Panc1 (cell line): ENCODE measurements at regions not wholly inside any gene's neighbourhood (a gene's known extent, or its start where the extent isn't known, plus 50 kb on each side); places are given as distances from the start of the nearest gene placed in this dataset.

Source experiments
- ATAC-seq: fragments of 200-7000 bp; cut with Tn5 transposase; 2 replicates; pipeline ENCODE4 v1.9.1; 2020; ENCODE audit warnings: mild to moderate bottlenecking, moderate library complexity
- BruUV-seq: library from RNA; stranded (reverse); fragments of 400-500 nt; replicated peaks from 2 replicates; lab custom pipeline; 2021; lab: Mats Ljungman, UMichigan
- CTCF ChIA-PET: fragments of 300-600 bp; sonication (Branson Sonifier 250); formaldehyde crosslinking; loops from one replicate; lab custom pipeline; 2022; ENCODE audit warnings: antibody characterized with exemption; lab: Charles Lee
- POLR2A ChIA-PET: fragments of 300-600 bp; sonication (Branson Sonifier 250); formaldehyde crosslinking; loops from one replicate; lab custom pipeline; 2022; ENCODE audit warnings: antibody characterized with exemption; lab: Charles Lee
- DNase-seq: peaks from one replicate; pipeline ENCODE4 v3.0.0-alpha.2; 2010; ENCODE audit warnings: low read depth, low spot score
- H3K27ac ChIP-seq: 2 replicates; pipeline ENCODE4 v1.5.1; 2011; ENCODE audit warnings: mild to moderate bottlenecking, low read length, inconsistent platforms
- H3K27me3 ChIP-seq: fragments of 200-500 bp; sonication (Bioruptor generic); 2 replicates; pipeline ENCODE4 v1.6.0; 2014; ENCODE audit warnings: low read length, inconsistent platforms; ENCODE audit not compliant: control insufficient read depth, insufficient read depth
- H3K36me3 ChIP-seq: fragments of 200-500 bp; sonication (Bioruptor generic); 2 replicates; pipeline ENCODE4 v1.5.1; 2014; ENCODE audit warnings: inconsistent platforms, mild to moderate bottlenecking, low read length, moderate library complexity; ENCODE audit not compliant: control insufficient read depth, insufficient read depth
- H3K4me1 ChIP-seq: 2 replicates; pipeline ENCODE4 v1.5.1; 2011; ENCODE audit warnings: inconsistent platforms, mild to moderate bottlenecking, low read length, moderate library complexity; ENCODE audit not compliant: control insufficient read depth, insufficient read depth
- H3K4me3 ChIP-seq, 2 experiments: 2 replicates each; pipeline ENCODE4 v1.5.1; 2011 to 2012; ENCODE audit warnings: low read depth in 2 of 2, low read length in 2 of 2, mild to moderate bottlenecking in 2 of 2, inconsistent platforms in 1 of 2, moderate library complexity in 1 of 2
- H3K9me3 ChIP-seq: fragments of 200-500 bp; sonication (Bioruptor generic); 2 replicates; pipeline ENCODE4 v1.5.1; 2014; ENCODE audit warnings: low read depth, mild to moderate bottlenecking, inconsistent platforms, low read length, moderate library complexity; ENCODE audit not compliant: control insufficient read depth, insufficient read depth
- POLR2AphosphoS5 ChIP-seq: IDR thresholded peaks from 2 replicates; pipeline ENCODE4 v1.6.1; 2012; ENCODE audit warnings: mild to moderate bottlenecking, low read depth, low read length, moderate library complexity
- SIN3A ChIP-seq: IDR thresholded peaks from 2 replicates; pipeline ENCODE4 v1.6.1; 2012; ENCODE audit warnings: low read depth, mild to moderate bottlenecking, low read length, moderate library complexity, borderline replicate concordance; ENCODE audit not compliant: insufficient read depth
- TCF7L2 ChIP-seq: IDR thresholded peaks from 2 replicates; pipeline ENCODE4 v1.6.1; 2011; ENCODE audit warnings: mild to moderate bottlenecking, low read depth, low read length, inconsistent platforms
- in situ Hi-C: cut with HindIII; loops from 2 replicates; pipeline ENCODE4 v1.10.0; 2016; ENCODE audit warnings: low sequenced_read_pairs, low pct_unique_long_range_greater_than_20kb
- intact Hi-C: fragments of 100-400 bp; cut with micrococcal nuclease; formaldehyde crosslinking; loops from one replicate; pipeline ENCODE4 v1.10.0; 2022; ENCODE audit not compliant: unreplicated experiment
- TF ChIP-seq, protein P1 (sequence below), 2 experiments: IDR thresholded peaks; 2 replicates each; pipeline ENCODE4 v1.6.1; 2011 to 2012; ENCODE audit warnings: low read depth in 2 of 2, control low read depth in 1 of 2, low read length in 1 of 2, mild to moderate bottlenecking in 1 of 2, moderate library complexity in 1 of 2; ENCODE audit not compliant: insufficient read depth in 1 of 2
- TF ChIP-seq, protein P2 (sequence below): fragments of 450-650 bp; IDR thresholded peaks from 2 replicates; pipeline ENCODE4 v1.5.1; 2017; ENCODE audit warnings: mild to moderate bottlenecking

DNA sequence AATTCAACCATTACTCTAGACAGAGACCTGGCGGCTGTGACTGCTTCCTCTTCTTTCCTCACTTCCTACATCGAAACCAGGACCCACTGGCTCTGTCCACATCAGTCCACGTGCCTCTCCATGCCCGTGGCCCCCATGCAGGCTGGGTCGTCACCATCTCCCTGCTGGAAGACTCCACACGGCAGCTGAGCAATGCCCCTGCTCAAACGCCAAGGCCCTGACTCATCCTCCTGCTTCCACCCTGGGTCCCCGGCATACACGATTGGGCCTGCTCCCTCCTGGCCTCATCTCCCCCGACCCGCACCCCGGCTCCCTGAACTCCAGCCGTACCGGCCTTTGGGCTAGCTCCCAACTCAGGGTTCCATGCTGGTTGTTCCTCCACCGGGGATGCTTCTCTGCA is 67.2 kb upstream of the IER5L start:
- no TSS peak for BruUV-seq
- POLR2A ChIA-PET: interaction anchor here (0.5 to 0.6 kb wide), 2 partner anchors 116 to 126 kb away, joined by 5 to 9 read pairs; no protein-coding TSS in a partner anchor
- H3K27ac ChIP-seq: no peak overlapping the region
- no peaks in the 10 kb centered on the region for H3K4me1 ChIP-seq
- in situ Hi-C loops: no loop called here
- no peak for DNase-seq
- H3K36me3 ChIP-seq: no peaks in the 10 kb centered on the region
- CTCF ChIA-PET: no interaction called here
- no peaks in the 10 kb centered on the region for H3K9me3 ChIP-seq
- no peak overlapping the region for H3K4me3 ChIP-seq
- TF ChIP-seq SIN3A (no peak), POLR2AphosphoS5 (no peak), TCF7L2 (no peak)
- TF ChIP-seq, protein P1, sequence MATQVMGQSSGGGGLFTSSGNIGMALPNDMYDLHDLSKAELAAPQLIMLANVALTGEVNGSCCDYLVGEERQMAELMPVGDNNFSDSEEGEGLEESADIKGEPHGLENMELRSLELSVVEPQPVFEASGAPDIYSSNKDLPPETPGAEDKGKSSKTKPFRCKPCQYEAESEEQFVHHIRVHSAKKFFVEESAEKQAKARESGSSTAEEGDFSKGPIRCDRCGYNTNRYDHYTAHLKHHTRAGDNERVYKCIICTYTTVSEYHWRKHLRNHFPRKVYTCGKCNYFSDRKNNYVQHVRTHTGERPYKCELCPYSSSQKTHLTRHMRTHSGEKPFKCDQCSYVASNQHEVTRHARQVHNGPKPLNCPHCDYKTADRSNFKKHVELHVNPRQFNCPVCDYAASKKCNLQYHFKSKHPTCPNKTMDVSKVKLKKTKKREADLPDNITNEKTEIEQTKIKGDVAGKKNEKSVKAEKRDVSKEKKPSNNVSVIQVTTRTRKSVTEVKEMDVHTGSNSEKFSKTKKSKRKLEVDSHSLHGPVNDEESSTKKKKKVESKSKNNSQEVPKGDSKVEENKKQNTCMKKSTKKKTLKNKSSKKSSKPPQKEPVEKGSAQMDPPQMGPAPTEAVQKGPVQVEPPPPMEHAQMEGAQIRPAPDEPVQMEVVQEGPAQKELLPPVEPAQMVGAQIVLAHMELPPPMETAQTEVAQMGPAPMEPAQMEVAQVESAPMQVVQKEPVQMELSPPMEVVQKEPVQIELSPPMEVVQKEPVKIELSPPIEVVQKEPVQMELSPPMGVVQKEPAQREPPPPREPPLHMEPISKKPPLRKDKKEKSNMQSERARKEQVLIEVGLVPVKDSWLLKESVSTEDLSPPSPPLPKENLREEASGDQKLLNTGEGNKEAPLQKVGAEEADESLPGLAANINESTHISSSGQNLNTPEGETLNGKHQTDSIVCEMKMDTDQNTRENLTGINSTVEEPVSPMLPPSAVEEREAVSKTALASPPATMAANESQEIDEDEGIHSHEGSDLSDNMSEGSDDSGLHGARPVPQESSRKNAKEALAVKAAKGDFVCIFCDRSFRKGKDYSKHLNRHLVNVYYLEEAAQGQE (IDR thresholded peaks at IDR 0.05; ENCODE audit: insufficient read depth in 1 of 2, low read depth in 2 of 2, low read length in 1 of 2): no peak
- TF ChIP-seq, protein P2, sequence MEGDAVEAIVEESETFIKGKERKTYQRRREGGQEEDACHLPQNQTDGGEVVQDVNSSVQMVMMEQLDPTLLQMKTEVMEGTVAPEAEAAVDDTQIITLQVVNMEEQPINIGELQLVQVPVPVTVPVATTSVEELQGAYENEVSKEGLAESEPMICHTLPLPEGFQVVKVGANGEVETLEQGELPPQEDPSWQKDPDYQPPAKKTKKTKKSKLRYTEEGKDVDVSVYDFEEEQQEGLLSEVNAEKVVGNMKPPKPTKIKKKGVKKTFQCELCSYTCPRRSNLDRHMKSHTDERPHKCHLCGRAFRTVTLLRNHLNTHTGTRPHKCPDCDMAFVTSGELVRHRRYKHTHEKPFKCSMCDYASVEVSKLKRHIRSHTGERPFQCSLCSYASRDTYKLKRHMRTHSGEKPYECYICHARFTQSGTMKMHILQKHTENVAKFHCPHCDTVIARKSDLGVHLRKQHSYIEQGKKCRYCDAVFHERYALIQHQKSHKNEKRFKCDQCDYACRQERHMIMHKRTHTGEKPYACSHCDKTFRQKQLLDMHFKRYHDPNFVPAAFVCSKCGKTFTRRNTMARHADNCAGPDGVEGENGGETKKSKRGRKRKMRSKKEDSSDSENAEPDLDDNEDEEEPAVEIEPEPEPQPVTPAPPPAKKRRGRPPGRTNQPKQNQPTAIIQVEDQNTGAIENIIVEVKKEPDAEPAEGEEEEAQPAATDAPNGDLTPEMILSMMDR: no peak
- intact Hi-C loops: no loop called here
- no peaks in the 10 kb centered on the region for H3K27me3 ChIP-seq
- ATAC-seq: no peak

DNA sequence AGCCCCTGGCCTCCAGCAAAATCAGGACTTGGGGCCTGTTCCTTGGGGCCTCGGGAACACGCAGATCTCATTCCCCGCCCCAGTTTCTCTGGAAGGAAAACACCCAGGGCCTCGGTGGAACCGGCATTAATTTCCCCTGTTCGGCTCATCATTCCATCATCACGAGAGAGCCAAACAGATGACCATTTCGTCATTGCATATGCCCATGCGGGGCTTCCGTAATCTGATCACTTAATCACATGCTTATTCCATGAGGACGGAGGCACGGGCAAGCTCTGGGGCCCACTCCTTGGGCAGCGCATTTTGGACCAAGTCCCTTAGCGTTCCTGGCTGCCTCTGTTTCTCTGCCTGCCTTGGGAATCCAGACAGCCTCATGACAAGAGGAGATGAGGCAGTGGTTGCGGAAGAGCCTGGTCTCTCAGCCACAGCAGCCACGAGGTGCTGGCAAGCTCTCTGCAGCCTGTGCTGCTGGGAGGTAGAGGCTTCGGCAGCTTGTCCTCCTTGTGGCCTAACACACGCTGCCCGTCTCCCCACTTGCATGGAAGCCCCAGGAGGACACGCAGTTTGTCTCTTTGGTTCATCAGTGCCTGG is 65.0 kb upstream of the IER5L start:
- TF ChIP-seq, protein P1 (IDR thresholded peaks at IDR 0.05; ENCODE audit: insufficient read depth in 1 of 2, low read depth in 2 of 2, low read length in 1 of 2): no peak
- TF ChIP-seq POLR2AphosphoS5 (no peak), SIN3A (no peak)
- no peaks in the 10 kb centered on the region for H3K4me1 ChIP-seq
- DNase-seq (no peak), ATAC-seq (no peak)
- H3K36me3 ChIP-seq: no peaks in the 10 kb centered on the region
- no peak overlapping the region for H3K4me3 ChIP-seq
- in situ Hi-C loops (no loop called here), intact Hi-C loops (no loop called here)
- no peaks in the 10 kb centered on the region for H3K27me3 ChIP-seq
- CTCF ChIA-PET: no interaction called here
- H3K9me3 ChIP-seq: no peaks in the 10 kb centered on the region
- POLR2A ChIA-PET: interaction anchor here (0.6 kb wide), 1 partner anchor 93 kb away, joined by 9 read pairs; no protein-coding TSS in a partner anchor
- BruUV-seq: no TSS peak
- H3K27ac ChIP-seq: no peak overlapping the region
